Breast epithelium (tissue), 4 donors: ENCODE measurements at regions not wholly inside any gene's neighbourhood (a gene's known extent, or its start where the extent isn't known, plus 50 kb on each side); places are given as distances from the start of the nearest gene placed in this dataset.

Source experiments
- DNase-seq, 2 donors: peaks; one replicate each; pipeline ENCODE4 v3.0.0-alpha.2; 2019; ENCODE audit warnings: low spot score in 2 of 2
- H3K27ac ChIP-seq, 2 donors: fragments of 200-600 bp; sonication (generic) in 1 of 2; one replicate each; pipeline ENCODE4 v1.5.1; 2016 to 2019; ENCODE audit warnings: mild to moderate bottlenecking in 1 of 2
- H3K27me3 ChIP-seq, 2 donors: fragments of 200-600 bp; sonication (generic) in 1 of 2; one replicate each; pipeline versions ENCODE4 v1.5.1 to v1.6.0; 2017 to 2019; ENCODE audit warnings: control low read depth in 1 of 2, mild to moderate bottlenecking in 1 of 2
- H3K36me3 ChIP-seq: fragments of 200-600 bp; one replicate; pipeline ENCODE4 v1.5.1; 2019
- H3K4me1 ChIP-seq, 2 donors: fragments of 200-600 bp; sonication (generic); one replicate each; pipeline ENCODE4 v1.5.1; 2016 to 2019; ENCODE audit warnings: control low read depth in 1 of 2
- H3K4me3 ChIP-seq, 3 donors: fragments of 200-600 bp; sonication (generic); 1 replicate in 2 of 3; 2 replicates in 1 of 3; pipeline ENCODE4 v1.5.1; 2016 to 2019; ENCODE audit warnings: mild to moderate bottlenecking in 3 of 3, moderate library complexity in 2 of 3
- H3K9me3 ChIP-seq, 2 donors: fragments of 200-600 bp; sonication (generic) in 1 of 2; one replicate each; pipeline ENCODE4 v1.5.1; 2016 to 2019; ENCODE audit warnings: control low read depth in 1 of 2
- POLR2A ChIP-seq: fragments of 450-650 bp; IDR thresholded peaks from one replicate; pipeline ENCODE4 v1.6.1; 2016; ENCODE audit warnings: antibody characterized with exemption, mild to moderate bottlenecking, moderate library complexity
- POLR2AphosphoS5 ChIP-seq, 3 donors: sonication (generic); formaldehyde crosslinking; IDR thresholded peaks; one replicate each; pipeline ENCODE4 v1.6.1; 2017; ENCODE audit warnings: antibody characterized with exemption in 3 of 3
- intact Hi-C: fragments of 100-400 bp; cut with DNase I; formaldehyde crosslinking; loops from one replicate; pipeline ENCODE4 v1.15.1; 2023; ENCODE audit warnings: low total_unique reads
- TF ChIP-seq, protein P1 (sequence below), 3 donors: fragments of 450-650 bp; IDR thresholded peaks; one replicate each; pipeline ENCODE4 v1.5.1; 2016 to 2017; ENCODE audit warnings: antibody characterized with exemption in 3 of 3, mild to moderate bottlenecking in 3 of 3, moderate library complexity in 3 of 3

DNA sequence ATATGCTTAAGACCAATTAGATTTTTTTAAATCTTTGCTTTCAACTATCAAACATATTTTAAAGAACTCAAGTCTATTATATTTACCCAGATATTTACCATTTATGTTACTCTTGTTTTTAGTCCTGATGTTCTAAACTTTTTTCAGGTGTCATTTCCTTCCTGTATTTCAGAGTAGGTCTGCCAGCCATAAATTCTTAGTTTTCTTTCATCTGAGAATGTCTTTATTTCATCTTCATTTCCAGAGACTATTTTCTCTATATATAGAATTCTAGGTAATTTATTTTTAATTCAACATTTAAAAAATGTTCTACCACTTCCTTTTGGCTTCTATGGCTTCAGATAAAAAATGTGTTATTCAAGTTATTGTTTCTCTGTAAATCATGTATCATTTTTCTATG lies 218.2 kb upstream of the AMIGO2 start:
- Histone ChIP-seq H3K36me3 (no peaks in the 10 kb centered on the region), H3K4me3 (no peak overlapping the region), H3K4me1 (no peaks in the 10 kb centered on the region), H3K9me3 (no peaks in the 10 kb centered on the region), H3K27me3 (no peaks in the 10 kb centered on the region), H3K27ac (no peak overlapping the region)
- DNase-seq: no peak
- intact Hi-C loops: no loop called here
- TF ChIP-seq POLR2A (no peak), POLR2AphosphoS5 (IDR thresholded peaks at IDR 0.05) (no peak)
- TF ChIP-seq, protein P1, sequence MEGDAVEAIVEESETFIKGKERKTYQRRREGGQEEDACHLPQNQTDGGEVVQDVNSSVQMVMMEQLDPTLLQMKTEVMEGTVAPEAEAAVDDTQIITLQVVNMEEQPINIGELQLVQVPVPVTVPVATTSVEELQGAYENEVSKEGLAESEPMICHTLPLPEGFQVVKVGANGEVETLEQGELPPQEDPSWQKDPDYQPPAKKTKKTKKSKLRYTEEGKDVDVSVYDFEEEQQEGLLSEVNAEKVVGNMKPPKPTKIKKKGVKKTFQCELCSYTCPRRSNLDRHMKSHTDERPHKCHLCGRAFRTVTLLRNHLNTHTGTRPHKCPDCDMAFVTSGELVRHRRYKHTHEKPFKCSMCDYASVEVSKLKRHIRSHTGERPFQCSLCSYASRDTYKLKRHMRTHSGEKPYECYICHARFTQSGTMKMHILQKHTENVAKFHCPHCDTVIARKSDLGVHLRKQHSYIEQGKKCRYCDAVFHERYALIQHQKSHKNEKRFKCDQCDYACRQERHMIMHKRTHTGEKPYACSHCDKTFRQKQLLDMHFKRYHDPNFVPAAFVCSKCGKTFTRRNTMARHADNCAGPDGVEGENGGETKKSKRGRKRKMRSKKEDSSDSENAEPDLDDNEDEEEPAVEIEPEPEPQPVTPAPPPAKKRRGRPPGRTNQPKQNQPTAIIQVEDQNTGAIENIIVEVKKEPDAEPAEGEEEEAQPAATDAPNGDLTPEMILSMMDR (IDR thresholded peaks at IDR 0.05): no peak

DNA sequence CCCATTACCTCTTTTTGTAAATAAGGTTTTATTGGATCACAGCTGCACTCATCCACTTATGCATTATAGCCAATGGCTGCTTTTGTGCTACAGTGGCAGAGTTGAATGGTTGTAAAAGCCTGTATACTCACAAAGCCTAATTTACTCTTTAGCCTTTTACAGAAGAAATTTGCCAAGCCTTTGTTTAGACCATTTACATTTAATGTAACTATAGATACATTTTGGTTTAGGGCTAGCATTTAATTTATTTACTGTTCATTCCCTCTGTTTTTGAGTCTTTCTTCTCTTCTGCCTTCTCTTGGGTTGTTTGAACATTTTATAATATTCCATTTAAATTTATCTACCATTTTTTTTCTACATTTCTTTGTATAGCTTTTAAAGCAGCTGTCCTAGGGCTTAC lies 217.1 kb upstream of the AMIGO2 start:
- intact Hi-C loops: no loop called here
- H3K4me3 ChIP-seq: no peak overlapping the region
- no peaks in the 10 kb centered on the region for H3K4me1 ChIP-seq
- H3K27me3 ChIP-seq: no peaks in the 10 kb centered on the region
- no peak for TF ChIP-seq POLR2A
- TF ChIP-seq, protein P1 (IDR thresholded peaks at IDR 0.05): no peak
- TF ChIP-seq POLR2AphosphoS5 (IDR thresholded peaks at IDR 0.05): no peak
- H3K27ac ChIP-seq: no peak overlapping the region
- H3K9me3 ChIP-seq: no peaks in the 10 kb centered on the region
- no peak for DNase-seq
- H3K36me3 ChIP-seq: no peaks in the 10 kb centered on the region

DNA sequence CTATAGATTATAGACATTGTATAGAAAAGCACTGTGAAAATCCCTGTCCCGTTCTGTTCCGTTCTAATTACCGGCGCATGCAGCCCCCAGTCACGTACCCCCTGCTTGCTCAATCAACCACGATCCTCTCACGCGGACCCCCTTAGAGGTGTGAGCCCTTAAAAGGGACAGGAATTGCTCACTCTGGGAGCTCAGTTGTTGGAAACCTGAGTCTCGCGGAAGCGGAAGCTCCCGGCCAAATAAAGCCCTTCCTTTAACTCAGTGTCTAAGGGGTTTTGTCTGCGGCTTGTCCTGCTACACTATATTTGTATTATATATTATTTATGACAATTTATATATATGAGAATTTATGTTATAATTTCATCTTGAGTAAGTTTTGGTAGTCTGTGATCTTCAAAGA lies 213.6 kb upstream of the AMIGO2 start:
- DNase-seq: no peak
- intact Hi-C loops: no loop called here
- no peaks in the 10 kb centered on the region for H3K27me3 ChIP-seq
- no peaks in the 10 kb centered on the region for H3K36me3 ChIP-seq
- H3K4me3 ChIP-seq: no peak overlapping the region
- H3K4me1 ChIP-seq: no peaks in the 10 kb centered on the region
- H3K27ac ChIP-seq: no peak overlapping the region
- H3K9me3 ChIP-seq: no peaks in the 10 kb centered on the region
- TF ChIP-seq, protein P1 (IDR thresholded peaks at IDR 0.05): no peak
- no peak for TF ChIP-seq POLR2A
- TF ChIP-seq POLR2AphosphoS5 (IDR thresholded peaks at IDR 0.05): no peak

DNA sequence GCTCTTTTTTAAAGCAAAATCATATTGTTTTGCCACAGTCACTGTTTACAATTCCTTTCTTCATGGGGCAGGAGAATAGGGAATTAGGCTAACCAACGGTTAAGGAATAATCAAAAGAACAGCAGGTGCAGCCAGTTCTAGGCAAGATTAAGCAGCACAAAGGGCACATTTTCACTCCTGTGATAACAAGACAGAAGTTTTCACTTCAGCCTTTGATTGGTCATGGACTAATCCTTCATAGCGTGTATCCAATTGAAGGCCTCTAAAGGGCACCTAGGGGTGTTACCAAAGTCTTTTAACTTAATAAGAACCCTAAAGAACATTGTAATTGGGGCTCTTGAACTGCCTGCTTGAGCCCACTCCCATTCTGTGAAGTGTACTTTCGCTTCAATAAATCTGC lies 206.9 kb upstream of the AMIGO2 start:
- Histone ChIP-seq H3K4me3 (no peak overlapping the region), H3K27me3 (no peaks in the 10 kb centered on the region), H3K4me1 (no peaks in the 10 kb centered on the region), H3K9me3 (no peaks in the 10 kb centered on the region), H3K27ac (no peak overlapping the region), H3K36me3 (no peaks in the 10 kb centered on the region)
- no peak for DNase-seq
- intact Hi-C loops: no loop called here
- TF ChIP-seq POLR2AphosphoS5 (IDR thresholded peaks at IDR 0.05): no peak
